Activated T-cell treated with anti-CD3 and anti-CD28 coated beads, Interleukin-2, amount 50 U/mL, for 48 hours (primary cell): ENCODE measurements at regions not wholly inside any gene's neighbourhood (a gene's known extent, or its start where the extent isn't known, plus 50 kb on each side); places are given as distances from the start of the nearest gene placed in this dataset.

Experiments
- DNase-seq, 2 experiments: peaks; one replicate each; pipeline ENCODE4 v3.0.0-alpha.2; 2020

GRCh38 chr17:77380395-77381184 is 239.8 kb downstream of the SEC14L1 start:
- no peak for DNase-seq

- DNase-seq, result no peak
These were observed 240.5 kb downstream of the SEC14L1 start for GRCh38 chr17:77381185-77381700.

- no peak for DNase-seq
These were observed 241.0 kb downstream of the SEC14L1 start for GRCh38 chr17:77381731-77382130.

- peak; percentile 59 to 66 for DNase-seq
These were observed 241.7 kb downstream of the SEC14L1 start for GRCh38 chr17:77382356-77382911.

GRCh38 chr17:77382966-77383612 is 242.3 kb downstream of the SEC14L1 start:
- no peak for DNase-seq

GRCh38 chr17:77383613-77384608 is 243.1 kb downstream of the SEC14L1 start:
- no peak for DNase-seq

GRCh38 chr17:77385750-77386501 is 245.2 kb downstream of the SEC14L1 start:
- DNase-seq, result no peak

GRCh38 chr17:77386502-77387192 is 245.9 kb downstream of the SEC14L1 start:
- DNase-seq, result no peak

GRCh38 chr17:77387891-77388290 is 247.1 kb downstream of the SEC14L1 start:
- no peak for DNase-seq

- no peak for DNase-seq
These were observed 247.9 kb downstream of the SEC14L1 start for GRCh38 chr17:77388384-77389306.

GRCh38 chr17:77390870-77391269 is 250.1 kb downstream of the SEC14L1 start:
- DNase-seq, result no peak

- DNase-seq, result peak; percentile 58 to 60
These were observed 251.1 kb downstream of the SEC14L1 start for GRCh38 chr17:77391668-77392375.

- DNase-seq, result no peak
These were observed 251.9 kb downstream of the SEC14L1 start for GRCh38 chr17:77392376-77393273.

- no peak for DNase-seq
These were observed 252.5 kb downstream of the SEC14L1 start for GRCh38 chr17:77393274-77393600.

GRCh38 chr17:77393867-77394539 is 253.2 kb downstream of the SEC14L1 start:
- DNase-seq, result no peak

GRCh38 chr17:77394540-77395295 is 253.9 kb downstream of the SEC14L1 start:
- DNase-seq, result no peak

- DNase-seq, result no peak
These were observed 254.8 kb downstream of the SEC14L1 start for GRCh38 chr17:77395501-77396048.
